ENCODE measurements at regions not wholly inside any gene's neighbourhood (a gene's known extent, or its start where the extent isn't known, plus 50 kb on each side); places are given as distances from the start of the nearest gene placed in this dataset.

DNA sequence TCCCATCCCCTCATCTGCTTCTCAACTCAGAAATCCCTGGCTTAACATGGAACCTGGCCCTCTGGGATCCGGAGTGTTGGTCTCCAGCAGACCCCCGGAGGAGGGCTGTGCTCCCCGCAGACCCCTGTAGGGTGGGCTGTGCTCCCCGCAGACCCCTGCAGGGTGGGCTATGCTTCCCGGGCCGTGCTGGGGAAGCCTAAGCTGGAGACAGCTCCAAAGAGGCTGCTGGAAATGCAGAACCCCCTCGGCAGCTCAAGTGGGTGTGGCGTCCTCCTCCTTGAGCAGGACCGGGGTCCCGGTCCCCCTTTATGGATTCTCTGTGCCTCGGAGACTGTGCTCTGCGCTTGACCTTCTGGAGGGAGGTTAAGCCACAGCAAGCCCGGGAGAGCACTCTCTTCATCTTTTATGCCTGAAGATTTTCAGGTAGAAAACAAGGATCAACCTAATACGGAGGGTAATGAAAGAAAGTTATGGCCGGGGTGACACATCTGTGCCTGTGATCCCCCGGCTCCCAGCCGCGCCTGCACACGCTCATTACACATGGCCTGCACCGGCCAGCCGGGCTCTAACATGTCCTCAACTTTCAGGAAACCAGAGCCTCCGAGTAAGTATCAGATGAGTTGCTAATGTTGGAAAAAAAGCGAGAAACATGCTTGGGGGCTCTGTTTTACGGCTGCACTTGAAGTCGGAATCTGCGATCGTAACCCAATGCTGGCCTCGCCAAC lies 87.7 kb upstream of the ACTRT2 start:
- H3K4me2 ChIP-seq (replicated peaks; ENCODE audit: low read depth, low read length, poor library complexity, severe bottlenecking) = no peak overlapping the region
- H3K4me3 Mint-ChIP-seq = no peak overlapping the region
- ChIA-PET CTCF (no interaction called here), POLR2A (no interaction called here)
- no peak overlapping the region for H3K4me3 ChIP-seq (ENCODE audit: control extremely low read depth in 1 of 5, extremely low read depth in 1 of 5, insufficient read depth in 1 of 5, low read depth in 2 of 5, low read length in 4 of 5)
- no peaks in the 10 kb centered on the region for H4K20me1 ChIP-seq (ENCODE audit: control insufficient read depth, insufficient read depth, low read length, poor library complexity, severe bottlenecking)
- H3K4me1 ChIP-seq (ENCODE audit: control insufficient read depth in 2 of 2, insufficient read depth in 2 of 2, low read length in 2 of 2) = no peaks in the 10 kb centered on the region
- no peaks in the 10 kb centered on the region for H3K27me3 Mint-ChIP-seq
- H3K27ac ChIP-seq (ENCODE audit: low read length in 2 of 2) = no peak overlapping the region
- ATAC-seq (ENCODE audit: low read depth) (no peak), DNase-seq (no peak)
- no peak overlapping the region for H3K27ac Mint-ChIP-seq
- no peaks in the 10 kb centered on the region for H3K9me3 ChIP-seq (ENCODE audit: control extremely low read depth in 1 of 3, control insufficient read depth in 2 of 3, insufficient read depth in 1 of 3, low read length in 2 of 3)
- no peaks in the 10 kb centered on the region for H3K4me1 Mint-ChIP-seq
- H3K9me3 Mint-ChIP-seq (ENCODE audit: insufficient read depth) = peaks cover 4% of the 10 kb centered on the region
- 91% methylated on average over 28 of the region's 28 CpGs for WGBS (ENCODE audit: insufficient coverage)
- H3K79me2 ChIP-seq (ENCODE audit: control insufficient read depth, insufficient read depth, low read length) = no peaks in the 10 kb centered on the region
- no peaks in the 10 kb centered on the region for H3K27me3 ChIP-seq (replicated peaks in 1 of 4; ENCODE audit: control extremely low read depth in 1 of 4, control insufficient read depth in 3 of 4, insufficient read depth in 4 of 4, low read length in 3 of 4)
- no peak overlapping the region for H3K9ac ChIP-seq (ENCODE audit: low read length)
- H3K36me3 ChIP-seq (replicated peaks in 1 of 2; ENCODE audit: control extremely low read depth in 1 of 2, control insufficient read depth in 1 of 2, extremely low read depth in 1 of 2, insufficient read depth in 2 of 2, low read length in 1 of 2) = no peaks in the 10 kb centered on the region
- no peak overlapping the region for H2AFZ ChIP-seq (ENCODE audit: insufficient read depth, low read depth, low read length, poor library complexity, severe bottlenecking)
- intact Hi-C loops (cut with micrococcal nuclease) = loop anchor here (10.0 kb wide), 1 partner anchor 759 kb away; no protein-coding TSS in a partner anchor
- TF ChIP-seq, protein P1, sequence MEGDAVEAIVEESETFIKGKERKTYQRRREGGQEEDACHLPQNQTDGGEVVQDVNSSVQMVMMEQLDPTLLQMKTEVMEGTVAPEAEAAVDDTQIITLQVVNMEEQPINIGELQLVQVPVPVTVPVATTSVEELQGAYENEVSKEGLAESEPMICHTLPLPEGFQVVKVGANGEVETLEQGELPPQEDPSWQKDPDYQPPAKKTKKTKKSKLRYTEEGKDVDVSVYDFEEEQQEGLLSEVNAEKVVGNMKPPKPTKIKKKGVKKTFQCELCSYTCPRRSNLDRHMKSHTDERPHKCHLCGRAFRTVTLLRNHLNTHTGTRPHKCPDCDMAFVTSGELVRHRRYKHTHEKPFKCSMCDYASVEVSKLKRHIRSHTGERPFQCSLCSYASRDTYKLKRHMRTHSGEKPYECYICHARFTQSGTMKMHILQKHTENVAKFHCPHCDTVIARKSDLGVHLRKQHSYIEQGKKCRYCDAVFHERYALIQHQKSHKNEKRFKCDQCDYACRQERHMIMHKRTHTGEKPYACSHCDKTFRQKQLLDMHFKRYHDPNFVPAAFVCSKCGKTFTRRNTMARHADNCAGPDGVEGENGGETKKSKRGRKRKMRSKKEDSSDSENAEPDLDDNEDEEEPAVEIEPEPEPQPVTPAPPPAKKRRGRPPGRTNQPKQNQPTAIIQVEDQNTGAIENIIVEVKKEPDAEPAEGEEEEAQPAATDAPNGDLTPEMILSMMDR (IDR thresholded peaks at IDR 0.05) = no peak
- TF ChIP-seq EZH2 (IDR thresholded peaks at IDR 0.05; ENCODE audit: borderline replicate concordance, insufficient read depth, low read depth, low read length, poor library complexity, severe bottlenecking) = no peak

DNA sequence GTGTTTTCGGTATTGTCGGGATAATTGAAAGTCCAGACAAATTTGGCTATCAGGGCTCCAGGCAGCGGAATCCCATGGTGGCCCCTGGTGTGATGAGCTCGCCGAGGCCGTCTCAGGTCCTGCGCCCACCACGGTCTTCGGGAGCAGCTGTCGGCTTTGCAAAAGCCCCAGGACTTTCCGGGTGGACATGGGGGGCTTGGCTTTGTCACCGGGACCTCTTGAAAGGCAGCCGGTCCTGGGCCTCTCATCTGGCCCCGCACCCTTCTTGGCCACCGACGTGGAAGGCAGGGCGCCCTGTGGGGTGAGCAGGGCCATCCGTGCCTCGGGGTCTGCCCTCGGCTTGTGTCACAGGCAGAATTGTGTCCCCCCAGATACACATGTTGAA lies 87.1 kb upstream of the ACTRT2 start:
- 95% methylated on average over 20 of the region's 20 CpGs for WGBS (ENCODE audit: insufficient coverage)

More for the DNA sequence above, 87.1 kb upstream of the ACTRT2 start:
- CTCF ChIA-PET = no interaction called here
- no peaks in the 10 kb centered on the region for H3K36me3 ChIP-seq (replicated peaks in 1 of 2; ENCODE audit: control extremely low read depth in 1 of 2, control insufficient read depth in 1 of 2, extremely low read depth in 1 of 2, insufficient read depth in 2 of 2, low read length in 1 of 2)
- Mint-ChIP-seq H3K9me3 (ENCODE audit: insufficient read depth) (peaks cover 4% of the 10 kb centered on the region), H3K4me1 (no peaks in the 10 kb centered on the region), H3K4me3 (no peak overlapping the region), H3K27me3 (no peaks in the 10 kb centered on the region), H3K27ac (no peak overlapping the region)
- ATAC-seq (ENCODE audit: low read depth) (no peak), DNase-seq (no peak)
- no peak overlapping the region for H3K27ac ChIP-seq (ENCODE audit: low read length in 2 of 2)
- H3K27me3 ChIP-seq (replicated peaks in 1 of 4; ENCODE audit: control extremely low read depth in 1 of 4, control insufficient read depth in 3 of 4, insufficient read depth in 4 of 4, low read length in 3 of 4) = no peaks in the 10 kb centered on the region
- H3K4me1 ChIP-seq (ENCODE audit: control insufficient read depth in 2 of 2, insufficient read depth in 2 of 2, low read length in 2 of 2) = no peaks in the 10 kb centered on the region
- peaks cover 0 to 3% (median 0%) of the 10 kb centered on the region in 3 donors for H3K9me3 ChIP-seq (ENCODE audit: control extremely low read depth in 1 of 3, control insufficient read depth in 2 of 3, insufficient read depth in 1 of 3, low read length in 2 of 3)
- H4K20me1 ChIP-seq (ENCODE audit: control insufficient read depth, insufficient read depth, low read length, poor library complexity, severe bottlenecking) = no peaks in the 10 kb centered on the region
- H3K4me2 ChIP-seq (replicated peaks; ENCODE audit: low read depth, low read length, poor library complexity, severe bottlenecking) = no peak overlapping the region
- intact Hi-C loops (cut with micrococcal nuclease) = loop anchor here (10.0 kb wide), 1 partner anchor 759 kb away; no protein-coding TSS in a partner anchor
- no peaks in the 10 kb centered on the region for H3K79me2 ChIP-seq (ENCODE audit: control insufficient read depth, insufficient read depth, low read length)
- TF ChIP-seq, protein P1 (IDR thresholded peaks at IDR 0.05) = no peak
- TF ChIP-seq EZH2 (IDR thresholded peaks at IDR 0.05; ENCODE audit: borderline replicate concordance, insufficient read depth, low read depth, low read length, poor library complexity, severe bottlenecking) = no peak
- POLR2A ChIA-PET = no interaction called here
- no peak overlapping the region for H2AFZ ChIP-seq (ENCODE audit: insufficient read depth, low read depth, low read length, poor library complexity, severe bottlenecking)
- H3K4me3 ChIP-seq (ENCODE audit: control extremely low read depth in 1 of 5, extremely low read depth in 1 of 5, insufficient read depth in 1 of 5, low read depth in 2 of 5, low read length in 4 of 5) = no peak overlapping the region
- no peak overlapping the region for H3K9ac ChIP-seq (ENCODE audit: low read length)
